ENCODE measurements at regions not wholly inside any gene's neighbourhood (a gene's known extent, or its start where the extent isn't known, plus 50 kb on each side); places are given as distances from the start of the nearest gene placed in this dataset.
A peak's percentile ranks its signal among the peaks of the same experiment; 100 is the strongest.
"Not testable (repeated sequence)": the region's sequence is repeated elsewhere in the genome, so short reads cannot be mapped to it uniquely, and the experiment has no call there.

GRCh38 chr5:164071671-164072070 lies 566.3 kb downstream of the MAT2B start:
- DNase-seq (ENCODE audit: low read depth in 4 of 4, low spot score in 2 of 4), result no peak

- DNase-seq (ENCODE audit: low read depth in 4 of 4, low spot score in 2 of 4), result no peak
These were observed 567.7 kb downstream of the MAT2B start for GRCh38 chr5:164073081-164073480.

- DNase-seq (ENCODE audit: low read depth in 4 of 4, low spot score in 2 of 4), result no peak
These were observed 571.1 kb downstream of the MAT2B start for GRCh38 chr5:164076556-164076955.

GRCh38 chr5:164090358-164090757 lies 584.9 kb downstream of the MAT2B start:
- DNase-seq (ENCODE audit: low read depth in 4 of 4, low spot score in 2 of 4), result no peak

GRCh38 chr5:164091836-164092235 lies 586.4 kb downstream of the MAT2B start:
- DNase-seq (ENCODE audit: low read depth in 4 of 4, low spot score in 2 of 4), result no peak

- DNase-seq (ENCODE audit: low read depth in 4 of 4, low spot score in 2 of 4), result no peak
These were observed 588.9 kb downstream of the MAT2B start for GRCh38 chr5:164094291-164094690.

GRCh38 chr5:164097749-164098148 lies 592.3 kb downstream of the MAT2B start:
- DNase-seq (ENCODE audit: low read depth in 4 of 4, low spot score in 2 of 4), result no peak

GRCh38 chr5:164098531-164098930 lies 593.1 kb downstream of the MAT2B start:
- no peak for DNase-seq (ENCODE audit: low read depth in 4 of 4, low spot score in 2 of 4)

- no peak for DNase-seq (ENCODE audit: low read depth in 4 of 4, low spot score in 2 of 4)
These were observed 593.6 kb downstream of the MAT2B start for GRCh38 chr5:164098979-164099378.

GRCh38 chr5:164115420-164115819 lies 610.0 kb downstream of the MAT2B start:
- no peak for DNase-seq (ENCODE audit: low read depth in 4 of 4, low spot score in 2 of 4)

GRCh38 chr5:164119806-164120447 lies 614.5 kb downstream of the MAT2B start:
- DNase-seq (ENCODE audit: low read depth in 4 of 4, low spot score in 2 of 4), result peak in 1 of 4 donors; percentile 1

GRCh38 chr5:164127527-164127926 lies 622.1 kb downstream of the MAT2B start:
- no peak for DNase-seq (ENCODE audit: low read depth in 4 of 4, low spot score in 2 of 4)

GRCh38 chr5:164132358-164132757 lies 626.9 kb downstream of the MAT2B start:
- DNase-seq (ENCODE audit: low read depth in 4 of 4, low spot score in 2 of 4), result no peak

GRCh38 chr5:164137095-164137494 lies 631.7 kb downstream of the MAT2B start:
- no peak for DNase-seq (ENCODE audit: low read depth in 4 of 4, low spot score in 2 of 4)

- DNase-seq (ENCODE audit: low read depth in 4 of 4, low spot score in 2 of 4), result no peak
These were observed 634.0 kb downstream of the MAT2B start for GRCh38 chr5:164139423-164139822.

GRCh38 chr5:164145458-164145857 lies 640.0 kb downstream of the MAT2B start:
- DNase-seq (ENCODE audit: low read depth in 4 of 4, low spot score in 2 of 4), result no peak

- DNase-seq (ENCODE audit: low read depth in 4 of 4, low spot score in 2 of 4), result no peak
These were observed 640.8 kb downstream of the MAT2B start for GRCh38 chr5:164146223-164146622.

- no peak for DNase-seq (ENCODE audit: low read depth in 4 of 4, low spot score in 2 of 4)
These were observed 642.9 kb downstream of the MAT2B start for GRCh38 chr5:164148292-164148691.

GRCh38 chr5:164152539-164152938 lies 647.1 kb downstream of the MAT2B start:
- DNase-seq (ENCODE audit: low read depth in 4 of 4, low spot score in 2 of 4), result not testable (repeated sequence)

- DNase-seq (ENCODE audit: low read depth in 4 of 4, low spot score in 2 of 4), result no peak
These were observed 648.2 kb downstream of the MAT2B start for GRCh38 chr5:164153469-164154172.

GRCh38 chr5:164170814-164171213 lies 665.4 kb downstream of the MAT2B start:
- no peak for DNase-seq (ENCODE audit: low read depth in 4 of 4, low spot score in 2 of 4)

- no peak for DNase-seq (ENCODE audit: low read depth in 4 of 4, low spot score in 2 of 4)
These were observed 669.7 kb downstream of the MAT2B start for GRCh38 chr5:164175083-164175482.

All from left renal cortex interstitium (tissue), 4 donors.